ENCODE measurements at regions not wholly inside any gene's neighbourhood (a gene's known extent, or its start where the extent isn't known, plus 50 kb on each side); places are given as distances from the start of the nearest gene placed in this dataset.
"Not testable (repeated sequence)": the region's sequence is repeated elsewhere in the genome, so short reads cannot be mapped to it uniquely, and the experiment has no call there.

DNA sequence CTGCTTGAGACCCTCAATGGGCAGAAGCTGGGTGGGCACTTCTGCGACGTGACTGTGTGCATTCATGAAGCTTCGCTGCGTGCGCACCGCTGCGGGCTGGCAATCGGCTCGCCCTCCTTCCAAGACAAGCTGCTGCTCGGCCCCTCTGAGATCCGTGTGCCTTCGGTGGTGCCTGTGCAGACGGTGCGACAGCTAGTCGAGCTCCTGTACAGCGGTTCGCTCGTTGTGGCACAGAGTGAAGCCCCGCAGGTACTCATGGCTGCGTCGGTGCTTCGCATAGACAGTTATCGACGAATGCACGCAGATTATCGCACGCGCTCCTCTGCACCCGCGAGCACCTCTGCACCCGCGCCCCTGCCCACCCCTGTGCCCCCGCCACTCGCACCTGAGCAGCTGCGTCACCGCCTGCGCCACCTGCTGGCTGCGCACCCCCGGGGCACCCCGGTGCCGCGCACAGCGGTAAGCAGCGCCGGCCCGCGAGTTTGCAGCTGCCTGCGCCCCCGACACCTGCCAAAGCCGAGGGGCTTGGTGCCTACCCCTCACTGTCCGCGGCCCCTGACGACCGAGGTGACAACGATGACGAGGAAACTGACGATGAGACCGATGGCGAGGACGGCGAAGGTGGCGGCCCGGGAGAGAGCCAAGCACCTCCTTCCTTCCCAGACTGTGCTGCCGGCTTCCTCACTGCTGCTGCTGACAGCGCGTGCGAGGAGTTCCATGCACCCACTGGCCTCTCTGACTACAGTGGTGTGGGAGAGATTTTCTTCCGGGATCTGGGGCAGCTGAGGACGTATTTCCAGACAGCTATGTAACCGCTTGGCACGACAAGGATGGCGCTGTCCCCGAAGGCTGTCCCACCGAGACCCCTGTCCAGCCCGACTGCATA lies 89.2 kb downstream of the LIMS4 start:
- TF ChIP-seq, protein P1, sequence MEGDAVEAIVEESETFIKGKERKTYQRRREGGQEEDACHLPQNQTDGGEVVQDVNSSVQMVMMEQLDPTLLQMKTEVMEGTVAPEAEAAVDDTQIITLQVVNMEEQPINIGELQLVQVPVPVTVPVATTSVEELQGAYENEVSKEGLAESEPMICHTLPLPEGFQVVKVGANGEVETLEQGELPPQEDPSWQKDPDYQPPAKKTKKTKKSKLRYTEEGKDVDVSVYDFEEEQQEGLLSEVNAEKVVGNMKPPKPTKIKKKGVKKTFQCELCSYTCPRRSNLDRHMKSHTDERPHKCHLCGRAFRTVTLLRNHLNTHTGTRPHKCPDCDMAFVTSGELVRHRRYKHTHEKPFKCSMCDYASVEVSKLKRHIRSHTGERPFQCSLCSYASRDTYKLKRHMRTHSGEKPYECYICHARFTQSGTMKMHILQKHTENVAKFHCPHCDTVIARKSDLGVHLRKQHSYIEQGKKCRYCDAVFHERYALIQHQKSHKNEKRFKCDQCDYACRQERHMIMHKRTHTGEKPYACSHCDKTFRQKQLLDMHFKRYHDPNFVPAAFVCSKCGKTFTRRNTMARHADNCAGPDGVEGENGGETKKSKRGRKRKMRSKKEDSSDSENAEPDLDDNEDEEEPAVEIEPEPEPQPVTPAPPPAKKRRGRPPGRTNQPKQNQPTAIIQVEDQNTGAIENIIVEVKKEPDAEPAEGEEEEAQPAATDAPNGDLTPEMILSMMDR (IDR thresholded peaks at IDR 0.05 in 4 of 5, conservative IDR thresholded peaks at IDR 0.05 in 1 of 5), result not testable (repeated sequence)
- not testable (repeated sequence) for TF ChIP-seq POLR2A (IDR thresholded peaks at IDR 0.05)

Measured in gastrocnemius medialis (tissue), 4 donors.